HG03095 (cell line): ENCODE measurements at regions not wholly inside any gene's neighbourhood (a gene's known extent, or its start where the extent isn't known, plus 50 kb on each side); places are given as distances from the start of the nearest gene placed in this dataset.

Experiments used
- ATAC-seq: cut with Tn5 transposase; IDR thresholded peaks from one replicate; pipeline ENCODE4 v1.9.1; 2021; ENCODE audit warnings: moderate library complexity; ENCODE audit not compliant: unreplicated experiment

GRCh38 chr5:3734632-3735031 lies 139.0 kb downstream of the IRX1 start:
- ATAC-seq, result no peak

GRCh38 chr5:3736466-3736865 lies 140.8 kb downstream of the IRX1 start:
- no peak for ATAC-seq

- no peak for ATAC-seq
These were observed 141.3 kb downstream of the IRX1 start for GRCh38 chr5:3736926-3737325.

GRCh38 chr5:3738919-3739318 lies 143.3 kb downstream of the IRX1 start:
- no peak for ATAC-seq

- no peak for ATAC-seq
These were observed 145.1 kb downstream of the IRX1 start for GRCh38 chr5:3740546-3741373.

- no peak for ATAC-seq
These were observed 145.7 kb downstream of the IRX1 start for GRCh38 chr5:3741374-3741770.

- ATAC-seq, result no peak
These were observed 147.1 kb downstream of the IRX1 start for GRCh38 chr5:3742750-3743149.

- no peak for ATAC-seq
These were observed 156.2 kb downstream of the IRX1 start for GRCh38 chr5:3751846-3752245.

GRCh38 chr5:3778000-3778550 lies 182.4 kb downstream of the IRX1 start:
- ATAC-seq, result no peak

GRCh38 chr5:3778945-3779344 lies 183.3 kb downstream of the IRX1 start:
- ATAC-seq, result no peak

- ATAC-seq, result no peak
These were observed 184.6 kb downstream of the IRX1 start for GRCh38 chr5:3780278-3780677.

- no peak for ATAC-seq
These were observed 185.3 kb downstream of the IRX1 start for GRCh38 chr5:3780907-3781306.

- ATAC-seq, result no peak
These were observed 189.2 kb downstream of the IRX1 start for GRCh38 chr5:3784854-3785253.

GRCh38 chr5:3786165-3786564 lies 190.5 kb downstream of the IRX1 start:
- ATAC-seq, result no peak

GRCh38 chr5:3786891-3787430 lies 191.3 kb downstream of the IRX1 start:
- ATAC-seq, result no peak

- ATAC-seq, result no peak
These were observed 192.0 kb downstream of the IRX1 start for GRCh38 chr5:3787604-3788003.

- ATAC-seq, result no peak
These were observed 194.0 kb downstream of the IRX1 start for GRCh38 chr5:3789519-3790193.

GRCh38 chr5:3793162-3793561 lies 197.5 kb downstream of the IRX1 start:
- no peak for ATAC-seq

- ATAC-seq, result no peak
These were observed 199.0 kb downstream of the IRX1 start for GRCh38 chr5:3794611-3795010.

- no peak for ATAC-seq
These were observed 201.1 kb downstream of the IRX1 start for GRCh38 chr5:3796736-3797135.

- ATAC-seq, result no peak
These were observed 206.3 kb downstream of the IRX1 start for GRCh38 chr5:3801967-3802366.

GRCh38 chr5:3809455-3809854 lies 213.8 kb downstream of the IRX1 start:
- ATAC-seq, result no peak
